GM12878 (cell line): ENCODE measurements at regions not wholly inside any gene's neighbourhood (a gene's known extent, or its start where the extent isn't known, plus 50 kb on each side); places are given as distances from the start of the nearest gene placed in this dataset.

Experiments used
- ATAC-seq: fragments of 200-7000 bp; cut with Tn5 transposase; 3 replicates; pipeline ENCODE4 v1.9.1; 2020; ENCODE audit warnings: mild to moderate bottlenecking, moderate library complexity
- BruUV-seq: library from RNA; stranded (reverse); fragments of 400-500 nt; replicated peaks from 2 replicates; lab custom pipeline; 2021; lab: Mats Ljungman, UMichigan
- CTCF ChIA-PET: fragments of 300-600 bp; sonication (Branson Sonifier 250); formaldehyde crosslinking; extraction: SDS; loops from one replicate; lab custom pipeline; 2021; ENCODE audit warnings: inconsistent platforms; lab: Yijun Ruan, JAX
- POLR2A ChIA-PET: fragments of 350-600 bp; formaldehyde crosslinking; extraction: SDS; loops from one replicate; lab custom pipeline; 2021; ENCODE audit warnings: inconsistent platforms; lab: Charles Lee
- RAD21 ChIA-PET: fragments of 300-600 bp; sonication (Branson Sonifier 250); formaldehyde crosslinking; loops from one replicate; lab custom pipeline; 2023; ENCODE audit warnings: antibody characterized with exemption; ENCODE audit not compliant: unreplicated experiment; lab: Charles Lee
- SMC1A ChIA-PET: fragments of 300-600 bp; sonication (Branson Sonifier 250); formaldehyde crosslinking; loops from one replicate; lab custom pipeline; 2023; ENCODE audit not compliant: unreplicated experiment, uncharacterized antibody; lab: Charles Lee
- DNase-seq: peaks from one replicate; pipeline ENCODE4 v3.0.0-alpha.2; 2011; ENCODE audit warnings: low read depth, low spot score
- FAIRE-seq: peaks from 3 replicates; lab custom pipeline; 2011; peaks lifted over from hg19 to GRCh38; lab: Jason Lieb, UNC
- H2AFZ ChIP-seq: 2 replicates; pipeline ENCODE4 v1.6.0; 2011; ENCODE audit warnings: low read depth, low read length, control low read depth; ENCODE audit not compliant: control insufficient read depth
- H3K27ac ChIP-seq: 2 replicates; pipeline ENCODE4 v1.5.1; 2011; ENCODE audit warnings: control low read depth; ENCODE audit not compliant: control insufficient read depth, insufficient read depth
- H3K27me3 ChIP-seq, 2 experiments: replicated peaks in 1 of 2; 2 replicates each; pipeline versions ENCODE4 v1.6.0 to v1.6.1; 2011; ENCODE audit warnings: low read length in 1 of 2; ENCODE audit not compliant: control insufficient read depth in 2 of 2, insufficient read depth in 2 of 2
- H3K36me3 ChIP-seq, 2 experiments: 2 replicates each; pipeline ENCODE4 v1.5.1; 2011; ENCODE audit warnings: low read length in 1 of 2; ENCODE audit not compliant: control insufficient read depth in 2 of 2, insufficient read depth in 2 of 2
- H3K4me1 ChIP-seq: 2 replicates; pipeline ENCODE4 v1.6.1; 2011; ENCODE audit warnings: mild to moderate bottlenecking, low read length, moderate library complexity, mixed read lengths; ENCODE audit not compliant: control insufficient read depth, insufficient read depth
- H3K4me2 ChIP-seq: 2 replicates; pipeline ENCODE4 v1.6.0; 2011; ENCODE audit warnings: control low read depth; ENCODE audit not compliant: control insufficient read depth, insufficient read depth
- H3K4me3 ChIP-seq: fragments of 200-600 bp; sonication (generic); 2 replicates; pipeline ENCODE4 v1.5.1; 2016
- H3K79me2 ChIP-seq: 2 replicates; pipeline ENCODE4 v1.6.0; 2011; ENCODE audit warnings: low read length; ENCODE audit not compliant: control insufficient read depth, insufficient read depth
- H3K9ac ChIP-seq: 2 replicates; pipeline ENCODE4 v1.8.0; 2011; ENCODE audit warnings: low read length, control low read depth, mixed read lengths; ENCODE audit not compliant: control insufficient read depth, insufficient read depth
- H3K9me3 ChIP-seq: replicated peaks from 3 replicates; pipeline ENCODE4 v1.5.1; 2011; ENCODE audit warnings: mild to moderate bottlenecking, low read length; ENCODE audit not compliant: control insufficient read depth, insufficient read depth
- H4K20me1 ChIP-seq: 2 replicates; pipeline ENCODE4 v1.6.0; 2011; ENCODE audit not compliant: control insufficient read depth, insufficient read depth
- ATF3 ChIP-seq: IDR thresholded peaks from 2 replicates; pipeline ENCODE4 v1.6.1; 2011; ENCODE audit warnings: low read depth, mild to moderate bottlenecking, low read length, moderate library complexity, borderline replicate concordance; ENCODE audit errors: extremely low read depth
- LARP7 ChIP-seq: fragments of 450-650 bp; IDR thresholded peaks from 2 replicates; pipeline ENCODE4 v1.6.1; 2017; ENCODE audit warnings: mild to moderate bottlenecking
- MYC ChIP-seq: IDR thresholded peaks from 2 replicates; pipeline ENCODE4 v1.6.1; 2011; ENCODE audit warnings: mild to moderate bottlenecking, low read length, moderate library complexity, inconsistent platforms; ENCODE audit not compliant: insufficient read depth, insufficient replicate concordance, insufficient read length, severe bottlenecking
- NR2F1 ChIP-seq: fragments of 450-650 bp; conservative IDR thresholded peaks from 2 replicates; pipeline ENCODE4 v1.6.1; 2017; ENCODE audit warnings: mild to moderate bottlenecking
- SMC3 ChIP-seq: IDR thresholded peaks from 2 replicates; pipeline ENCODE4 v1.6.1; 2011; ENCODE audit warnings: low read length, improper control_type of control experiment, borderline replicate concordance
- SPI1 ChIP-seq: IDR thresholded peaks from 2 replicates; pipeline ENCODE4 v1.6.1; 2011; ENCODE audit warnings: low read depth, mild to moderate bottlenecking, low read length, moderate library complexity, borderline replicate concordance; ENCODE audit not compliant: insufficient read depth
- SUZ12 ChIP-seq: fragments of 200-600 bp; sonication (generic); IDR thresholded peaks from one replicate; pipeline ENCODE4 v1.6.1; 2018; ENCODE audit warnings: antibody characterized with exemption, mild to moderate bottlenecking; ENCODE audit not compliant: unreplicated experiment
- ZNF687 ChIP-seq: fragments of 450-650 bp; IDR thresholded peaks from 2 replicates; pipeline ENCODE4 v1.6.1; 2017; ENCODE audit warnings: mild to moderate bottlenecking, moderate library complexity
- ZSCAN29 ChIP-seq: fragments of 450-650 bp; IDR thresholded peaks from 2 replicates; pipeline ENCODE4 v1.6.1; 2017; ENCODE audit warnings: mild to moderate bottlenecking, moderate library complexity
- WGBS: methylation state at CpG from one replicate; pipeline ENCODE4 v1.1.6; 2016; ENCODE audit warnings: low lambda C conversion rate; ENCODE audit not compliant: insufficient replicate concordance, insufficient coverage; ENCODE audit errors: missing lambda C conversion rate; 5-methylcytosine and 5-hydroxymethylcytosine counted together
- in situ Hi-C: fragments of 300-500 bp; cut with MboI; formaldehyde crosslinking; loops from 9 replicates; pipeline ENCODE4 v1.14.3; 2018; ENCODE audit warnings: mixed read lengths
- intact Hi-C: fragments of 100-400 bp; cut with micrococcal nuclease; formaldehyde crosslinking; loops from one replicate; pipeline ENCODE4 v1.14.2; 2022; ENCODE audit not compliant: unreplicated experiment
- TF ChIP-seq, protein P1 (sequence below): IDR thresholded peaks from 2 replicates; pipeline ENCODE4 v1.6.1; 2012; ENCODE audit warnings: low read depth, low read length, improper control_type of control experiment

DNA sequence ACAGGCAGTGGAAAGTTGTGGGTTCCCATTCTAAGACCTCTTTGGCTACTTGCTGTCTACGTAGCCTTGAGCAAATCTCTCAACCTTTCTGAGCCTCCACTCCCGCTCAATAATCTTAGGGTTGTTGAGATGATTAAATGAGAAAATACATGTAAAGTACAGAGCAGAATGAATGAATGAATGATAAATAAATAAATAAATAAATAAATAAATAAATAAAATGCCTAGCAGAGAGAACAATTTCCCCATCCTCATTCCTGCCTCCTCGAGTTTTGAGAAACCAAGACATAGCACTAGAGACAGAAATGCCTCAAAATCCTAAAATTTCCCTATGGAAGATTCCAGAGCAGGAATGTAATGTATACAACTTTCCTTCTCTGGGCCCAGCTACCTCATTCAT is 128.3 kb upstream of the RAD23B start:
- Histone ChIP-seq H3K79me2 (no peaks in the 10 kb centered on the region), H3K27me3 (0 out of 4 replicates have a peak, but pooled peaks cover 0 to 5% of the 10 kb centered on the region in 2 experiments), H3K4me3 (no peak overlapping the region), H3K9ac (no peak overlapping the region), H3K4me1 (no peaks in the 10 kb centered on the region), H3K36me3 (no peaks in the 10 kb centered on the region), H3K27ac (no peak overlapping the region), H3K9me3 (no peaks in the 10 kb centered on the region; the same call in 2 of the 3 replicates), H2AFZ (no peak overlapping the region), H3K4me2 (no peak overlapping the region), H4K20me1 (no peaks in the 10 kb centered on the region)
- FAIRE-seq (no peak), ATAC-seq (no peak), DNase-seq (no peak)
- SMC1A ChIA-PET, result interaction anchor here (1.0 kb wide), 1 partner anchor 187 kb away, joined by 3 read pairs; no protein-coding TSS in a partner anchor
- TF ChIP-seq MYC (no peak), SMC3 (no peak), ZSCAN29 (no peak), ZNF687 (no peak), SUZ12 (no peak), ATF3 (no peak), NR2F1 (no peak), LARP7 (no peak), SPI1 (no peak)
- TF ChIP-seq, protein P1, sequence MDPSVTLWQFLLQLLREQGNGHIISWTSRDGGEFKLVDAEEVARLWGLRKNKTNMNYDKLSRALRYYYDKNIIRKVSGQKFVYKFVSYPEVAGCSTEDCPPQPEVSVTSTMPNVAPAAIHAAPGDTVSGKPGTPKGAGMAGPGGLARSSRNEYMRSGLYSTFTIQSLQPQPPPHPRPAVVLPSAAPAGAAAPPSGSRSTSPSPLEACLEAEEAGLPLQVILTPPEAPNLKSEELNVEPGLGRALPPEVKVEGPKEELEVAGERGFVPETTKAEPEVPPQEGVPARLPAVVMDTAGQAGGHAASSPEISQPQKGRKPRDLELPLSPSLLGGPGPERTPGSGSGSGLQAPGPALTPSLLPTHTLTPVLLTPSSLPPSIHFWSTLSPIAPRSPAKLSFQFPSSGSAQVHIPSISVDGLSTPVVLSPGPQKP, result no peak
- WGBS, result 28% methylated on average over 3 of the region's 3 CpGs
- RAD21 ChIA-PET, result no interaction called here
- BruUV-seq, result no TSS peak
- POLR2A ChIA-PET, result no interaction called here
- intact Hi-C loops, result no loop called here
- in situ Hi-C loops, result no loop called here
- CTCF ChIA-PET, result interaction anchor here (2.3 kb wide), 1 partner anchor 16 kb away, joined by 23 read pairs; no protein-coding TSS in a partner anchor
